ENCODE measurements at regions not wholly inside any gene's neighbourhood (a gene's known extent, or its start where the extent isn't known, plus 50 kb on each side); places are given as distances from the start of the nearest gene placed in this dataset.

GRCh38 chr6:141347906-141348492 is 784.7 kb upstream of the GJE1 start:
- DNase-seq: no peak
- no peaks in the 10 kb centered on the region for H3K4me1 ChIP-seq (ENCODE audit: control insufficient read depth, insufficient read depth, low read length, poor library complexity, severe bottlenecking)
- H3K36me3 ChIP-seq (ENCODE audit: control insufficient read depth, insufficient read depth, low read length): no peaks in the 10 kb centered on the region

GRCh38 chr6:141347086-141347485 is 785.6 kb upstream of the GJE1 start:
- no peaks in the 10 kb centered on the region for H3K36me3 ChIP-seq (ENCODE audit: control insufficient read depth, insufficient read depth, low read length)
- H3K4me1 ChIP-seq (ENCODE audit: control insufficient read depth, insufficient read depth, low read length, poor library complexity, severe bottlenecking): no peaks in the 10 kb centered on the region
- H3K4me3 ChIP-seq (ENCODE audit: insufficient read depth, low read depth, low read length, poor library complexity, severe bottlenecking): no peak overlapping the region
- DNase-seq: no peak
- no peaks in the 10 kb centered on the region for H3K9me3 ChIP-seq (ENCODE audit: control insufficient read depth, low read length)
- H3K27ac ChIP-seq (ENCODE audit: insufficient read depth, low read length, poor library complexity, severe bottlenecking): no peak overlapping the region
- no peaks in the 10 kb centered on the region for H3K27me3 ChIP-seq (replicated peaks; ENCODE audit: control insufficient read depth, insufficient read depth, low read length, poor library complexity, severe bottlenecking)

More at GRCh38 chr6:141347906-141348492, 784.7 kb upstream of the GJE1 start:
- H3K27ac ChIP-seq (ENCODE audit: insufficient read depth, low read length, poor library complexity, severe bottlenecking): no peak overlapping the region
- no peaks in the 10 kb centered on the region for H3K27me3 ChIP-seq (replicated peaks; ENCODE audit: control insufficient read depth, insufficient read depth, low read length, poor library complexity, severe bottlenecking)
- no peaks in the 10 kb centered on the region for H3K9me3 ChIP-seq (ENCODE audit: control insufficient read depth, low read length)
- H3K4me3 ChIP-seq (ENCODE audit: insufficient read depth, low read depth, low read length, poor library complexity, severe bottlenecking): no peak overlapping the region

- Histone ChIP-seq H3K9me3 (ENCODE audit: control insufficient read depth, low read length) (no peaks in the 10 kb centered on the region), H3K27ac (ENCODE audit: insufficient read depth, low read length, poor library complexity, severe bottlenecking) (no peak overlapping the region), H3K36me3 (ENCODE audit: control insufficient read depth, insufficient read depth, low read length) (no peaks in the 10 kb centered on the region), H3K4me3 (ENCODE audit: insufficient read depth, low read depth, low read length, poor library complexity, severe bottlenecking) (no peak overlapping the region), H3K4me1 (ENCODE audit: control insufficient read depth, insufficient read depth, low read length, poor library complexity, severe bottlenecking) (no peaks in the 10 kb centered on the region), H3K27me3 (replicated peaks; ENCODE audit: control insufficient read depth, insufficient read depth, low read length, poor library complexity, severe bottlenecking) (no peaks in the 10 kb centered on the region)
- no peak for DNase-seq
These were observed 786.2 kb upstream of the GJE1 start for GRCh38 chr6:141346535-141346934.

GRCh38 chr6:141337191-141337590 is 795.5 kb upstream of the GJE1 start:
- no peaks in the 10 kb centered on the region for H3K4me1 ChIP-seq (ENCODE audit: control insufficient read depth, insufficient read depth, low read length, poor library complexity, severe bottlenecking)
- H3K27ac ChIP-seq (ENCODE audit: insufficient read depth, low read length, poor library complexity, severe bottlenecking): no peak overlapping the region
- H3K9me3 ChIP-seq (ENCODE audit: control insufficient read depth, low read length): no peaks in the 10 kb centered on the region
- no peak for DNase-seq
- H3K27me3 ChIP-seq (replicated peaks; ENCODE audit: control insufficient read depth, insufficient read depth, low read length, poor library complexity, severe bottlenecking): no peaks in the 10 kb centered on the region
- H3K4me3 ChIP-seq (ENCODE audit: insufficient read depth, low read depth, low read length, poor library complexity, severe bottlenecking): no peak overlapping the region
- H3K36me3 ChIP-seq (ENCODE audit: control insufficient read depth, insufficient read depth, low read length): no peaks in the 10 kb centered on the region

GRCh38 chr6:141335477-141336273 is 797.0 kb upstream of the GJE1 start:
- H3K27me3 ChIP-seq (replicated peaks; ENCODE audit: control insufficient read depth, insufficient read depth, low read length, poor library complexity, severe bottlenecking): no peaks in the 10 kb centered on the region
- no peak for DNase-seq
- H3K36me3 ChIP-seq (ENCODE audit: control insufficient read depth, insufficient read depth, low read length): no peaks in the 10 kb centered on the region
- H3K9me3 ChIP-seq (ENCODE audit: control insufficient read depth, low read length): no peaks in the 10 kb centered on the region
- H3K27ac ChIP-seq (ENCODE audit: insufficient read depth, low read length, poor library complexity, severe bottlenecking): no peak overlapping the region
- no peak overlapping the region for H3K4me3 ChIP-seq (ENCODE audit: insufficient read depth, low read depth, low read length, poor library complexity, severe bottlenecking)
- no peaks in the 10 kb centered on the region for H3K4me1 ChIP-seq (ENCODE audit: control insufficient read depth, insufficient read depth, low read length, poor library complexity, severe bottlenecking)

GRCh38 chr6:141326925-141327324 is 805.8 kb upstream of the GJE1 start:
- Histone ChIP-seq H3K27me3 (replicated peaks; ENCODE audit: control insufficient read depth, insufficient read depth, low read length, poor library complexity, severe bottlenecking) (no peaks in the 10 kb centered on the region), H3K36me3 (ENCODE audit: control insufficient read depth, insufficient read depth, low read length) (no peaks in the 10 kb centered on the region), H3K4me1 (ENCODE audit: control insufficient read depth, insufficient read depth, low read length, poor library complexity, severe bottlenecking) (no peaks in the 10 kb centered on the region), H3K9me3 (ENCODE audit: control insufficient read depth, low read length) (no peaks in the 10 kb centered on the region), H3K4me3 (ENCODE audit: insufficient read depth, low read depth, low read length, poor library complexity, severe bottlenecking) (peak overlapping the region; percentile 9), H3K27ac (ENCODE audit: insufficient read depth, low read length, poor library complexity, severe bottlenecking) (no peak overlapping the region)
- DNase-seq: no peak

- Histone ChIP-seq H3K36me3 (ENCODE audit: control insufficient read depth, insufficient read depth, low read length) (no peaks in the 10 kb centered on the region), H3K27me3 (replicated peaks; ENCODE audit: control insufficient read depth, insufficient read depth, low read length, poor library complexity, severe bottlenecking) (no peaks in the 10 kb centered on the region), H3K27ac (ENCODE audit: insufficient read depth, low read length, poor library complexity, severe bottlenecking) (no peak overlapping the region), H3K9me3 (ENCODE audit: control insufficient read depth, low read length) (no peaks in the 10 kb centered on the region), H3K4me1 (ENCODE audit: control insufficient read depth, insufficient read depth, low read length, poor library complexity, severe bottlenecking) (no peaks in the 10 kb centered on the region), H3K4me3 (ENCODE audit: insufficient read depth, low read depth, low read length, poor library complexity, severe bottlenecking) (peak overlapping the region; percentile 9)
- DNase-seq: peak in 2 of 3 donors; percentile 8 to 35
These were observed 806.3 kb upstream of the GJE1 start for GRCh38 chr6:141326426-141326825.

GRCh38 chr6:141321493-141322347 is 811.0 kb upstream of the GJE1 start:
- H3K36me3 ChIP-seq (ENCODE audit: control insufficient read depth, insufficient read depth, low read length): no peaks in the 10 kb centered on the region
- no peak overlapping the region for H3K27ac ChIP-seq (ENCODE audit: insufficient read depth, low read length, poor library complexity, severe bottlenecking)
- H3K4me3 ChIP-seq (ENCODE audit: insufficient read depth, low read depth, low read length, poor library complexity, severe bottlenecking): no peak overlapping the region
- H3K4me1 ChIP-seq (ENCODE audit: control insufficient read depth, insufficient read depth, low read length, poor library complexity, severe bottlenecking): no peaks in the 10 kb centered on the region
- H3K27me3 ChIP-seq (replicated peaks; ENCODE audit: control insufficient read depth, insufficient read depth, low read length, poor library complexity, severe bottlenecking): no peaks in the 10 kb centered on the region
- H3K9me3 ChIP-seq (ENCODE audit: control insufficient read depth, low read length): no peaks in the 10 kb centered on the region
- DNase-seq: no peak

GRCh38 chr6:141316236-141316635 is 816.5 kb upstream of the GJE1 start:
- no peak for DNase-seq
- no peak overlapping the region for H3K4me3 ChIP-seq (ENCODE audit: insufficient read depth, low read depth, low read length, poor library complexity, severe bottlenecking)
- no peak overlapping the region for H3K27ac ChIP-seq (ENCODE audit: insufficient read depth, low read length, poor library complexity, severe bottlenecking)
- no peaks in the 10 kb centered on the region for H3K27me3 ChIP-seq (replicated peaks; ENCODE audit: control insufficient read depth, insufficient read depth, low read length, poor library complexity, severe bottlenecking)
- H3K9me3 ChIP-seq (ENCODE audit: control insufficient read depth, low read length): no peaks in the 10 kb centered on the region
- no peaks in the 10 kb centered on the region for H3K4me1 ChIP-seq (ENCODE audit: control insufficient read depth, insufficient read depth, low read length, poor library complexity, severe bottlenecking)
- H3K36me3 ChIP-seq (ENCODE audit: control insufficient read depth, insufficient read depth, low read length): no peaks in the 10 kb centered on the region

GRCh38 chr6:141313986-141314385 is 818.7 kb upstream of the GJE1 start:
- no peak for DNase-seq
- Histone ChIP-seq H3K27me3 (replicated peaks; ENCODE audit: control insufficient read depth, insufficient read depth, low read length, poor library complexity, severe bottlenecking) (no peaks in the 10 kb centered on the region), H3K36me3 (ENCODE audit: control insufficient read depth, insufficient read depth, low read length) (no peaks in the 10 kb centered on the region), H3K4me1 (ENCODE audit: control insufficient read depth, insufficient read depth, low read length, poor library complexity, severe bottlenecking) (no peaks in the 10 kb centered on the region), H3K4me3 (ENCODE audit: insufficient read depth, low read depth, low read length, poor library complexity, severe bottlenecking) (no peak overlapping the region), H3K9me3 (ENCODE audit: control insufficient read depth, low read length) (no peaks in the 10 kb centered on the region), H3K27ac (ENCODE audit: insufficient read depth, low read length, poor library complexity, severe bottlenecking) (no peak overlapping the region)

Data from effector memory CD4-positive, alpha-beta T cell (primary cell).